Calu3 (cell line): ENCODE measurements at regions not wholly inside any gene's neighbourhood (a gene's known extent, or its start where the extent isn't known, plus 50 kb on each side); places are given as distances from the start of the nearest gene placed in this dataset.
A peak's percentile ranks its signal among the peaks of the same experiment; 100 is the strongest.

Source experiments
- BruUV-seq: library from RNA; stranded (reverse); fragments of 400-500 nt; replicated peaks from 2 replicates; lab custom pipeline; 2021; lab: Mats Ljungman, UMichigan
- CTCF ChIA-PET: fragments of 300-600 bp; sonication (Branson Sonifier 250); formaldehyde crosslinking; loops from one replicate; lab custom pipeline; 2022; ENCODE audit warnings: antibody characterized with exemption; lab: Charles Lee
- DNase-seq: peaks from one replicate; pipeline ENCODE4 v3.0.0; 2022
- H3K27ac Mint-ChIP-seq: one replicate; pipeline ENCODE4 v1.8.0; 2022; ENCODE audit warnings: mixed read lengths; ENCODE audit not compliant: unreplicated experiment
- H3K27me3 Mint-ChIP-seq: one replicate; pipeline ENCODE4 v1.8.0; 2022; ENCODE audit warnings: mixed read lengths; ENCODE audit not compliant: unreplicated experiment
- H3K36me3 Mint-ChIP-seq: one replicate; pipeline ENCODE4 v1.8.0; 2022; ENCODE audit warnings: mild to moderate bottlenecking, moderate library complexity, mixed read lengths; ENCODE audit not compliant: insufficient read depth, unreplicated experiment
- H3K4me1 Mint-ChIP-seq: one replicate; pipeline ENCODE4 v1.8.0; 2022; ENCODE audit warnings: mild to moderate bottlenecking, low read depth, mixed read lengths; ENCODE audit not compliant: unreplicated experiment
- H3K4me3 Mint-ChIP-seq: one replicate; pipeline ENCODE4 v1.8.0; 2022; ENCODE audit warnings: mild to moderate bottlenecking, low read depth, moderate library complexity, mixed read lengths; ENCODE audit not compliant: unreplicated experiment
- H3K9me3 Mint-ChIP-seq: one replicate; pipeline ENCODE4 v1.8.0; 2022; ENCODE audit warnings: low read depth, mixed read lengths; ENCODE audit not compliant: unreplicated experiment
- CTCF ChIP-seq: fragments of 200-600 bp; IDR thresholded peaks from one replicate; pipeline ENCODE4 v1.8.0; 2022; ENCODE audit warnings: antibody characterized with exemption; ENCODE audit not compliant: unreplicated experiment
- intact Hi-C: fragments of 100-400 bp; cut with micrococcal nuclease; formaldehyde crosslinking; loops from one replicate; pipeline ENCODE4 v1.10.0; 2022; ENCODE audit not compliant: unreplicated experiment

- peaks cover 8% of the 10 kb centered on the region for H3K9me3 Mint-ChIP-seq
- intact Hi-C loops = no loop called here
- no peaks in the 10 kb centered on the region for H3K27me3 Mint-ChIP-seq
- no peak for DNase-seq
- BruUV-seq = no TSS peak
- CTCF ChIA-PET = no interaction called here
- H3K36me3 Mint-ChIP-seq = no peaks in the 10 kb centered on the region
- no peak overlapping the region for H3K4me3 Mint-ChIP-seq
- no peak overlapping the region for H3K27ac Mint-ChIP-seq
- TF ChIP-seq CTCF = no peak
- H3K4me1 Mint-ChIP-seq = no peaks in the 10 kb centered on the region
These were observed 198.5 kb downstream of the BMP4 start for GRCh38 chr14:53758141-53758540.

GRCh38 chr14:53757732-53758131, 198.9 kb downstream of the BMP4 start:
- Mint-ChIP-seq H3K36me3 (no peaks in the 10 kb centered on the region), H3K4me1 (no peaks in the 10 kb centered on the region), H3K27me3 (no peaks in the 10 kb centered on the region), H3K4me3 (no peak overlapping the region), H3K27ac (no peak overlapping the region), H3K9me3 (peaks cover 8% of the 10 kb centered on the region)
- TF ChIP-seq CTCF = no peak
- no peak for DNase-seq
- CTCF ChIA-PET = interaction anchor here (0.7 kb wide), 1 partner anchor 18 kb away, joined by 3 read pairs; no protein-coding TSS in a partner anchor
- no TSS peak for BruUV-seq
- intact Hi-C loops = no loop called here

- no peak for TF ChIP-seq CTCF
- H3K9me3 Mint-ChIP-seq = peaks cover 5% of the 10 kb centered on the region
- CTCF ChIA-PET = no interaction called here
- H3K4me3 Mint-ChIP-seq = no peak overlapping the region
- intact Hi-C loops = no loop called here
- DNase-seq = no peak
- no TSS peak for BruUV-seq
- no peaks in the 10 kb centered on the region for H3K27me3 Mint-ChIP-seq
- H3K4me1 Mint-ChIP-seq = peaks cover 16% of the 10 kb centered on the region
- H3K36me3 Mint-ChIP-seq = no peaks in the 10 kb centered on the region
- no peak overlapping the region for H3K27ac Mint-ChIP-seq
These were observed 205.0 kb downstream of the BMP4 start for GRCh38 chr14:53751650-53752049.

GRCh38 chr14:53748691-53749090, 207.9 kb downstream of the BMP4 start:
- TF ChIP-seq CTCF = no peak
- peaks cover 16% of the 10 kb centered on the region for H3K4me1 Mint-ChIP-seq
- intact Hi-C loops = no loop called here
- H3K27me3 Mint-ChIP-seq = no peaks in the 10 kb centered on the region
- no peaks in the 10 kb centered on the region for H3K36me3 Mint-ChIP-seq
- H3K9me3 Mint-ChIP-seq = no peaks in the 10 kb centered on the region
- DNase-seq = no peak
- no peak overlapping the region for H3K4me3 Mint-ChIP-seq
- CTCF ChIA-PET = interaction anchor here (0.6 to 1.0 kb wide), 3 partner anchors 34 to 47 kb away, joined by 4 to 6 read pairs (median 4); no protein-coding TSS in a partner anchor
- BruUV-seq = no TSS peak
- peak overlapping the region; percentile 92 for H3K27ac Mint-ChIP-seq
